Esophagus muscularis mucosa (tissue), 4 donors: ENCODE measurements at regions not wholly inside any gene's neighbourhood (a gene's known extent, or its start where the extent isn't known, plus 50 kb on each side); places are given as distances from the start of the nearest gene placed in this dataset.
"Not testable (repeated sequence)": the region's sequence is repeated elsewhere in the genome, so short reads cannot be mapped to it uniquely, and the experiment has no call there.

Experiments
- DNase-seq: peaks from one replicate; pipeline ENCODE4 v3.0.0-alpha.2; 2017; ENCODE audit errors: extremely low spot score
- H3K27ac ChIP-seq, 4 donors: fragments of 200-600 bp; sonication (generic); replicated peaks in 1 of 4; 1 replicate in 3 of 4; 2 replicates in 1 of 4; pipeline ENCODE4 v1.5.1; 2016 to 2019; ENCODE audit warnings: mild to moderate bottlenecking in 1 of 4
- H3K27me3 ChIP-seq, 4 donors: fragments of 200-600 bp; sonication (generic); one replicate each; pipeline versions ENCODE4 v1.5.1 to v1.6.0; 2016 to 2019
- H3K36me3 ChIP-seq, 4 donors: fragments of 200-600 bp; sonication (generic); one replicate each; pipeline ENCODE4 v1.5.1; 2016 to 2019
- H3K4me1 ChIP-seq, 4 donors: fragments of 200-600 bp; sonication (generic); one replicate each; pipeline ENCODE4 v1.5.1; 2016 to 2019
- H3K4me3 ChIP-seq, 4 donors: fragments of 200-600 bp; sonication (generic); 1 replicate in 2 of 4; 2 replicates in 2 of 4; pipeline ENCODE4 v1.5.1; 2016 to 2019; ENCODE audit warnings: mild to moderate bottlenecking in 4 of 4, moderate library complexity in 1 of 4
- H3K9me3 ChIP-seq, 4 donors: fragments of 200-600 bp; sonication (generic); 1 replicate in 3 of 4; 2 replicates in 1 of 4; pipeline ENCODE4 v1.5.1; 2016 to 2019
- EP300 ChIP-seq: sonication (generic); formaldehyde crosslinking; IDR thresholded peaks from one replicate; pipeline ENCODE4 v1.6.1; 2017; ENCODE audit warnings: antibody characterized with exemption
- POLR2A ChIP-seq: fragments of 450-650 bp; IDR thresholded peaks from one replicate; pipeline ENCODE4 v1.6.1; 2017; ENCODE audit warnings: antibody characterized with exemption, moderate library complexity, mild to moderate bottlenecking, low read depth
- POLR2AphosphoS5 ChIP-seq, 2 donors: sonication (generic); formaldehyde crosslinking; IDR thresholded peaks; one replicate each; pipeline ENCODE4 v1.6.1; 2017; ENCODE audit warnings: antibody characterized with exemption in 2 of 2
- whole genome bisulfite sequencing: methylation state at CpG from one replicate; pipeline ENCODE4 v1.1.5; 2018; 5-methylcytosine and 5-hydroxymethylcytosine counted together
- intact Hi-C: fragments of 100-400 bp; cut with DNase I; formaldehyde crosslinking; loops from one replicate; pipeline ENCODE4 v1.15.1; 2023
- TF ChIP-seq, protein P1 (sequence below), 3 experiments: fragments of 200-600 bp in 2 of 3; fragments of 450-650 bp in 1 of 3; sonication (generic) in 2 of 3; IDR thresholded peaks; one replicate each; pipeline ENCODE4 v1.5.1; 2017 to 2019; ENCODE audit warnings: antibody characterized with exemption in 3 of 3, mild to moderate bottlenecking in 2 of 3, moderate library complexity in 1 of 3

DNA sequence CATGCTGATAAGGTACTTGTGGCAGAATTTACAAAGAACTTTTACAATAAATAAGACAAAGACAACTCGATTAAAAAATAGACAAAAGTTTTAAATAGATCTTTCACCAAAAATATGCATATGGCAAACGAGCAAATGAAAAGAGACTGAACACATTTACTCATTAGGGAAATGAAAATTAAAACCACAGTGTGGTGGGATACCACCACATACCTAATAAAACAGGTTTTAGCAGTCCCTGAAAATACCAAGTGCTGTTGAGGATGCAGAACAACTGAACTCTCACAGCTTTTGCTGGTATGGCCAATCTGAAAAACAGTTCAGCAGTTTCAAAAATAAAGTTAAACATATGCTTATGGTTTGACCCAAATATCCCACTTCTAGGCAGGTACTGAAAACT lies 205.4 kb upstream of the ADO start:
- WGBS: 69% methylated on average over 2 of the region's 2 CpGs
- Histone ChIP-seq H3K4me3 (no peak overlapping the region), H3K27ac (no peak overlapping the region), H3K27me3 (no peaks in the 10 kb centered on the region), H3K9me3 (no peaks in the 10 kb centered on the region), H3K4me1 (peaks cover 0 to 1% (median 0%) of the 10 kb centered on the region in 4 donors), H3K36me3 (no peaks in the 10 kb centered on the region)
- no peak for TF ChIP-seq POLR2AphosphoS5 (IDR thresholded peaks at IDR 0.05)
- TF ChIP-seq, protein P1, sequence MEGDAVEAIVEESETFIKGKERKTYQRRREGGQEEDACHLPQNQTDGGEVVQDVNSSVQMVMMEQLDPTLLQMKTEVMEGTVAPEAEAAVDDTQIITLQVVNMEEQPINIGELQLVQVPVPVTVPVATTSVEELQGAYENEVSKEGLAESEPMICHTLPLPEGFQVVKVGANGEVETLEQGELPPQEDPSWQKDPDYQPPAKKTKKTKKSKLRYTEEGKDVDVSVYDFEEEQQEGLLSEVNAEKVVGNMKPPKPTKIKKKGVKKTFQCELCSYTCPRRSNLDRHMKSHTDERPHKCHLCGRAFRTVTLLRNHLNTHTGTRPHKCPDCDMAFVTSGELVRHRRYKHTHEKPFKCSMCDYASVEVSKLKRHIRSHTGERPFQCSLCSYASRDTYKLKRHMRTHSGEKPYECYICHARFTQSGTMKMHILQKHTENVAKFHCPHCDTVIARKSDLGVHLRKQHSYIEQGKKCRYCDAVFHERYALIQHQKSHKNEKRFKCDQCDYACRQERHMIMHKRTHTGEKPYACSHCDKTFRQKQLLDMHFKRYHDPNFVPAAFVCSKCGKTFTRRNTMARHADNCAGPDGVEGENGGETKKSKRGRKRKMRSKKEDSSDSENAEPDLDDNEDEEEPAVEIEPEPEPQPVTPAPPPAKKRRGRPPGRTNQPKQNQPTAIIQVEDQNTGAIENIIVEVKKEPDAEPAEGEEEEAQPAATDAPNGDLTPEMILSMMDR (IDR thresholded peaks at IDR 0.05): no peak
- TF ChIP-seq POLR2A: no peak
- TF ChIP-seq EP300: no peak
- no peak for DNase-seq
- intact Hi-C loops: loop anchor here (10.0 kb wide), 1 partner anchor 154 kb away; no protein-coding TSS in a partner anchor

GRCh38 chr10:62606551-62606950 lies 198.0 kb upstream of the ADO start:
- intact Hi-C loops, H3K9me3 ChIP-seq, H3K27ac ChIP-seq, DNase-seq, H3K36me3 ChIP-seq, H3K4me3 ChIP-seq, H3K4me1 ChIP-seq, H3K27me3 ChIP-seq: not testable (repeated sequence)
- WGBS: 96% methylated on average over 4 of the region's 4 CpGs

GRCh38 chr10:62608189-62608875 lies 196.2 kb upstream of the ADO start:
- DNase-seq, H3K27ac ChIP-seq, H3K36me3 ChIP-seq, intact Hi-C loops, H3K4me3 ChIP-seq, H3K9me3 ChIP-seq, H3K27me3 ChIP-seq, H3K4me1 ChIP-seq: not testable (repeated sequence)
- WGBS: 84% methylated on average over 28 of the region's 34 CpGs

DNA sequence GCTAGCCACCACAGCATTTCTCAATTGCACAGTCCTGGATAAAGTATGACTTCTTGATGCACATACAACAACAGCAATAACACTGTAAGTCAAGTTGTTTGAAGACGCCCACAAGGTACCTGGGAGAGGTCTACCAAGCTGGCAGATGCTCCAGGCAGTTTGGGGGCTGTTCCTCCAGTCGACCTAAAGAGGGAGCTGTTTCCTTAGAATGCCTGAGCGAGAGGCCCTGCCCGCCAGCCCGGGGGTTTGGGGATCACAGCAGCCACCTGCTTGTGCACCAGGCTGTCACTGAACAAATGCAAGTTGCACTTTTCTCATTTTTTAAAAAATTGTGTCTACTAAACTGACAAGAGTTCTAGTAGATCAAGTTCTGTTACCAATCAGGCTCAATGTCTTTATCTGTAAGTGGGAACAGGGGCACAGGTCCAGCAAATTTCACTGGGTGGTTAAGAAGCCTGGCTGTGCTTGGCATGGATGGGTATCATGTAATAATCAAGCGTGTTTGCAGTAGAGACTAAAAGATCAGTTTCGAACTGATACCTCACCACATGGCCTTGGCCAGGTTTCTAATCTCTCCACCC lies 193.8 kb upstream of the ADO start:
- DNase-seq: no peak
- Histone ChIP-seq H3K27me3 (peaks cover 0 to 5% (median 0%) of the 10 kb centered on the region in 4 donors), H3K9me3 (no peaks in the 10 kb centered on the region), H3K4me1 (no peaks in the 10 kb centered on the region), H3K4me3 (no peak overlapping the region), H3K27ac (no peak overlapping the region), H3K36me3 (no peaks in the 10 kb centered on the region)
- 31% methylated on average over 7 of the region's 7 CpGs for WGBS
- intact Hi-C loops: no loop called here
- TF ChIP-seq, protein P1 (IDR thresholded peaks at IDR 0.05): peak; percentile 18 to 50 (median 30)
- no peak for TF ChIP-seq POLR2AphosphoS5 (IDR thresholded peaks at IDR 0.05)

DNA sequence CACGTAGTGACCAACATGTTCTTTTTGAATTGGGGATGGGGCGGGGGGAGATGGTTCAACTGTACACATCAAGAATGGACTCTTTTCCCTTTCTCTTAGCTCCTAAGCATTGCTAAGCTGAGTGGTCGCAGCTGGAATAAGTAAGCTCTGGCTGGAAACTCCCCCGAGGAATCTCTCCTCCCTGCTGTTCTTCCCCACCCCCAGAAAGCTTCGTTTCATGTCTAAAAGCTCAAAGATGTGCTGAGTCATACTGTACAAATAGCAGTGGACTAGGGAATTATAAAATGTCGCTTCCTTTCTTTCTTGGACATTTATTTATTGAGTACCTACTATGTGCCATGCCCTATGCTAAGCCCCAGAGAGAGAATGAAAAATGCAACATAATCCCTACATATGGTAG lies 191.1 kb upstream of the ADO start:
- intact Hi-C loops: no loop called here
- TF ChIP-seq EP300: no peak
- no peak for TF ChIP-seq POLR2AphosphoS5 (IDR thresholded peaks at IDR 0.05)
- no peak for TF ChIP-seq POLR2A
- TF ChIP-seq, protein P1 (IDR thresholded peaks at IDR 0.05): no peak
- Histone ChIP-seq H3K27me3 (peaks cover 0 to 5% (median 0%) of the 10 kb centered on the region in 4 donors), H3K4me3 (no peak overlapping the region), H3K27ac (no peak overlapping the region), H3K36me3 (no peaks in the 10 kb centered on the region), H3K4me1 (no peaks in the 10 kb centered on the region), H3K9me3 (no peaks in the 10 kb centered on the region)
- 40% methylated on average over 5 of the region's 6 CpGs for WGBS
- DNase-seq: no peak

GRCh38 chr10:62613859-62614258 lies 190.7 kb upstream of the ADO start:
- 88% methylated on average over 1 of the region's 1 CpG for WGBS

More at GRCh38 chr10:62613859-62614258, 190.7 kb upstream of the ADO start:
- no peak overlapping the region for H3K4me3 ChIP-seq
- peaks cover 0 to 5% (median 0%) of the 10 kb centered on the region in 4 donors for H3K27me3 ChIP-seq
- TF ChIP-seq, protein P1 (IDR thresholded peaks at IDR 0.05): no peak
- no peaks in the 10 kb centered on the region for H3K9me3 ChIP-seq
- H3K4me1 ChIP-seq: no peaks in the 10 kb centered on the region
- DNase-seq: no peak
- intact Hi-C loops: no loop called here
- no peaks in the 10 kb centered on the region for H3K36me3 ChIP-seq
- H3K27ac ChIP-seq: no peak overlapping the region
